ENCODE measurements at regions not wholly inside any gene's neighbourhood (a gene's known extent, or its start where the extent isn't known, plus 50 kb on each side); places are given as distances from the start of the nearest gene placed in this dataset.

- no peaks in the 10 kb centered on the region for H3K4me1 ChIP-seq (ENCODE audit: control insufficient read depth in 1 of 2, insufficient read depth in 2 of 2, low read length in 2 of 2)
- H2AK5ac ChIP-seq (ENCODE audit: low read length): no peak overlapping the region
- H3K79me1 ChIP-seq (ENCODE audit: low read length): no peaks in the 10 kb centered on the region
- H4K91ac ChIP-seq (ENCODE audit: low read depth, low read length): no peak overlapping the region
- H3K4me2 ChIP-seq (ENCODE audit: low read length): no peak overlapping the region
- no peak overlapping the region for H3K4ac ChIP-seq (ENCODE audit: low read depth, low read length)
- no peak overlapping the region for H3K14ac ChIP-seq (ENCODE audit: low read length)
- H3K23ac ChIP-seq (ENCODE audit: low read length): no peak overlapping the region
- H3K79me2 ChIP-seq (ENCODE audit: control insufficient read depth, insufficient read depth, low read length, poor library complexity): no peaks in the 10 kb centered on the region
- no peak overlapping the region for H3K9ac ChIP-seq (ENCODE audit: low read length)
- H2BK120ac ChIP-seq (ENCODE audit: insufficient read depth, low read length, poor library complexity): no peak overlapping the region
- H3K9me3 ChIP-seq (ENCODE audit: insufficient read depth, low read depth, low read length): no peaks in the 10 kb centered on the region
- H3K18ac ChIP-seq (ENCODE audit: low read length): no peak overlapping the region
- H3K27me3 ChIP-seq (ENCODE audit: insufficient read depth, low read length): no peaks in the 10 kb centered on the region
- H2BK12ac ChIP-seq (ENCODE audit: low read length): no peak overlapping the region
- no peak overlapping the region for H2BK5ac ChIP-seq (ENCODE audit: low read depth, low read length, poor library complexity)
- H3K36me3 ChIP-seq (ENCODE audit: control insufficient read depth in 1 of 2, insufficient read depth in 2 of 2, low read length in 2 of 2): no peaks in the 10 kb centered on the region
- no CpG with 5 or more reads among the region's 4 CpGs for WGBS (ENCODE audit: extremely low coverage, insufficient coverage, insufficient read length)
- no peak overlapping the region for H3K4me3 ChIP-seq (ENCODE audit: low read depth, low read length)
- H4K12ac ChIP-seq (ENCODE audit: low read depth, low read length): no peak overlapping the region
- H2AFZ ChIP-seq (ENCODE audit: insufficient read depth, low read length, poor library complexity): no peak overlapping the region
- H4K8ac ChIP-seq (ENCODE audit: low read depth, low read length): no peak overlapping the region
- peak; percentile 14 to 73 for DNase-seq
- H3K27ac ChIP-seq (ENCODE audit: low read depth, low read length): no peak overlapping the region
Measured at GRCh38 chr2:45207101-45207500, 197.8 kb upstream of the SIX2 start.

GRCh38 chr2:45205985-45206384, 196.7 kb upstream of the SIX2 start:
- no peaks in the 10 kb centered on the region for H3K79me2 ChIP-seq (ENCODE audit: control insufficient read depth, insufficient read depth, low read length, poor library complexity)
- H3K4me1 ChIP-seq (ENCODE audit: control insufficient read depth in 1 of 2, insufficient read depth in 2 of 2, low read length in 2 of 2): no peaks in the 10 kb centered on the region
- no peak overlapping the region for H3K9ac ChIP-seq (ENCODE audit: low read length)
- no CpG with 5 or more reads among the region's 8 CpGs for WGBS (ENCODE audit: extremely low coverage, insufficient coverage, insufficient read length)
- H3K36me3 ChIP-seq (ENCODE audit: control insufficient read depth in 1 of 2, insufficient read depth in 2 of 2, low read length in 2 of 2): no peaks in the 10 kb centered on the region
- H3K79me1 ChIP-seq (ENCODE audit: low read length): no peaks in the 10 kb centered on the region
- no peak overlapping the region for H3K4ac ChIP-seq (ENCODE audit: low read depth, low read length)
- H2BK5ac ChIP-seq (ENCODE audit: low read depth, low read length, poor library complexity): no peak overlapping the region
- H3K9me3 ChIP-seq (ENCODE audit: insufficient read depth, low read depth, low read length): peaks cover 2% of the 10 kb centered on the region
- no peak overlapping the region for H2AFZ ChIP-seq (ENCODE audit: insufficient read depth, low read length, poor library complexity)
- H2AK5ac ChIP-seq (ENCODE audit: low read length): no peak overlapping the region
- H4K8ac ChIP-seq (ENCODE audit: low read depth, low read length): no peak overlapping the region
- no peak overlapping the region for H4K12ac ChIP-seq (ENCODE audit: low read depth, low read length)
- H4K91ac ChIP-seq (ENCODE audit: low read depth, low read length): no peak overlapping the region
- peak; percentile 36 to 72 for DNase-seq
- H3K4me3 ChIP-seq (ENCODE audit: low read depth, low read length): no peak overlapping the region
- no peak overlapping the region for H3K14ac ChIP-seq (ENCODE audit: low read length)
- no peak overlapping the region for H3K23ac ChIP-seq (ENCODE audit: low read length)
- no peak overlapping the region for H2BK120ac ChIP-seq (ENCODE audit: insufficient read depth, low read length, poor library complexity)
- no peak overlapping the region for H3K18ac ChIP-seq (ENCODE audit: low read length)
- H3K4me2 ChIP-seq (ENCODE audit: low read length): no peak overlapping the region
- no peak overlapping the region for H3K27ac ChIP-seq (ENCODE audit: low read depth, low read length)
- no peaks in the 10 kb centered on the region for H3K27me3 ChIP-seq (ENCODE audit: insufficient read depth, low read length)
- no peak overlapping the region for H2BK12ac ChIP-seq (ENCODE audit: low read length)

DNA sequence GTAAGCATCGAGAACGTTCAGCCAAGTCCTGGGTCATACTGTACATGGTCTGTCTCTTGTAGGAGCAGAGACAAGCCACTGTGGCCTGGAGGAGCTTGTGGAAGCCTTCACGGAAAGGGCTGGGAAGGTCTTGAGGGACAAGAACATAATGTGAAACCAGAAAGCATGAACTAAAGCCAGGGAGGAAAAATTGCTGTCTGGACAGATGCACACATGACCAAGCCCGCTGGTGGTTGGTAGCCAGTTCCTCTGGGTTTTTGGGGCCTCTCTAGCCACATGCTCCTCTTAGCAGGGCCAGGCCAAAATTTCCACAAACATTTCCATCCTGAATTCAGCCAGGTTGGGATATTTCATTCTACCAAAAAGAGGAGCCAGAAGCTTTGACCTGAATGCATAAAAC, 196.2 kb upstream of the SIX2 start:
- no peak overlapping the region for H4K12ac ChIP-seq (ENCODE audit: low read depth, low read length)
- no peaks in the 10 kb centered on the region for H3K36me3 ChIP-seq (ENCODE audit: control insufficient read depth in 1 of 2, insufficient read depth in 2 of 2, low read length in 2 of 2)
- no peak overlapping the region for H2AK5ac ChIP-seq (ENCODE audit: low read length)
- H3K4me3 ChIP-seq (ENCODE audit: low read depth, low read length): no peak overlapping the region
- no peak overlapping the region for H4K8ac ChIP-seq (ENCODE audit: low read depth, low read length)
- no peak for DNase-seq
- no peaks in the 10 kb centered on the region for H3K27me3 ChIP-seq (ENCODE audit: insufficient read depth, low read length)
- peaks cover 2% of the 10 kb centered on the region for H3K9me3 ChIP-seq (ENCODE audit: insufficient read depth, low read depth, low read length)
- H3K14ac ChIP-seq (ENCODE audit: low read length): no peak overlapping the region
- no peak overlapping the region for H4K91ac ChIP-seq (ENCODE audit: low read depth, low read length)
- no peak overlapping the region for H3K27ac ChIP-seq (ENCODE audit: low read depth, low read length)
- H3K4me1 ChIP-seq (ENCODE audit: control insufficient read depth in 1 of 2, insufficient read depth in 2 of 2, low read length in 2 of 2): no peaks in the 10 kb centered on the region
- no peak overlapping the region for H3K9ac ChIP-seq (ENCODE audit: low read length)
- H3K4me2 ChIP-seq (ENCODE audit: low read length): no peak overlapping the region
- H3K79me1 ChIP-seq (ENCODE audit: low read length): no peaks in the 10 kb centered on the region
- H3K23ac ChIP-seq (ENCODE audit: low read length): no peak overlapping the region
- no CpG with 5 or more reads among the region's 4 CpGs for WGBS (ENCODE audit: extremely low coverage, insufficient coverage, insufficient read length)
- H2BK5ac ChIP-seq (ENCODE audit: low read depth, low read length, poor library complexity): no peak overlapping the region
- no peaks in the 10 kb centered on the region for H3K79me2 ChIP-seq (ENCODE audit: control insufficient read depth, insufficient read depth, low read length, poor library complexity)
- no peak overlapping the region for H2BK120ac ChIP-seq (ENCODE audit: insufficient read depth, low read length, poor library complexity)
- H3K18ac ChIP-seq (ENCODE audit: low read length): no peak overlapping the region
- no peak overlapping the region for H2BK12ac ChIP-seq (ENCODE audit: low read length)
- H3K4ac ChIP-seq (ENCODE audit: low read depth, low read length): no peak overlapping the region
- no peak overlapping the region for H2AFZ ChIP-seq (ENCODE audit: insufficient read depth, low read length, poor library complexity)

DNA sequence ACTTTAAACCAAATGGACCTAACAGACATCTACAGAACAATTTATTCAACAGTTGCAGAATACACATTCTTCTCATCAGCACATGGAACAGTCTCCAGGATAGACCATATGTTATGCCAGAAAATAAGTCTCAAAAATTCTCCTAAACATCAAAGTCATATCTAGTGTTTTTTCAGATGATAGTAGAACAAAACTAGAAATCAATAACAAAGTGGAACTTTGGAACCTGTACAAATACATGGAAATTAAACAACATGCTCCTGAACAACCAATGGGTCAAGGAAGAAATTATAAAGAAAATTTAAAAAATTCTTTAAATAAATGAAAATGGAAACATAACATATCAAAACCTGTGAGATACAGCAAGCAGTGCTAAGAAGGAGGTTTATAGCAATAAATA, 194.1 kb upstream of the SIX2 start:
- H3K4me2 ChIP-seq (ENCODE audit: low read length): no peak overlapping the region
- H3K4me1 ChIP-seq (ENCODE audit: control insufficient read depth in 1 of 2, insufficient read depth in 2 of 2, low read length in 2 of 2): no peaks in the 10 kb centered on the region
- no peak overlapping the region for H3K27ac ChIP-seq (ENCODE audit: low read depth, low read length)
- no peak overlapping the region for H4K8ac ChIP-seq (ENCODE audit: low read depth, low read length)
- no peak overlapping the region for H3K4ac ChIP-seq (ENCODE audit: low read depth, low read length)
- no peak overlapping the region for H2BK5ac ChIP-seq (ENCODE audit: low read depth, low read length, poor library complexity)
- no peak overlapping the region for H2AFZ ChIP-seq (ENCODE audit: insufficient read depth, low read length, poor library complexity)
- no peak overlapping the region for H4K91ac ChIP-seq (ENCODE audit: low read depth, low read length)
- H2AK5ac ChIP-seq (ENCODE audit: low read length): no peak overlapping the region
- H3K79me2 ChIP-seq (ENCODE audit: control insufficient read depth, insufficient read depth, low read length, poor library complexity): no peaks in the 10 kb centered on the region
- H4K12ac ChIP-seq (ENCODE audit: low read depth, low read length): no peak overlapping the region
- H3K36me3 ChIP-seq (ENCODE audit: control insufficient read depth in 1 of 2, insufficient read depth in 2 of 2, low read length in 2 of 2): no peaks in the 10 kb centered on the region
- no peak overlapping the region for H3K18ac ChIP-seq (ENCODE audit: low read length)
- no peak for DNase-seq
- no peaks in the 10 kb centered on the region for H3K27me3 ChIP-seq (ENCODE audit: insufficient read depth, low read length)
- no peak overlapping the region for H3K4me3 ChIP-seq (ENCODE audit: low read depth, low read length)
- H3K23ac ChIP-seq (ENCODE audit: low read length): no peak overlapping the region
- no peak overlapping the region for H3K9ac ChIP-seq (ENCODE audit: low read length)
- no peak overlapping the region for H3K14ac ChIP-seq (ENCODE audit: low read length)
- H3K79me1 ChIP-seq (ENCODE audit: low read length): no peaks in the 10 kb centered on the region
- H2BK12ac ChIP-seq (ENCODE audit: low read length): no peak overlapping the region
- no peak overlapping the region for H2BK120ac ChIP-seq (ENCODE audit: insufficient read depth, low read length, poor library complexity)
- H3K9me3 ChIP-seq (ENCODE audit: insufficient read depth, low read depth, low read length): peaks cover 2% of the 10 kb centered on the region

All from trophoblast cell (in vitro differentiated cells and primary cell).